ENCODE measurements at regions not wholly inside any gene's neighbourhood (a gene's known extent, or its start where the extent isn't known, plus 50 kb on each side); places are given as distances from the start of the nearest gene placed in this dataset.

DNA sequence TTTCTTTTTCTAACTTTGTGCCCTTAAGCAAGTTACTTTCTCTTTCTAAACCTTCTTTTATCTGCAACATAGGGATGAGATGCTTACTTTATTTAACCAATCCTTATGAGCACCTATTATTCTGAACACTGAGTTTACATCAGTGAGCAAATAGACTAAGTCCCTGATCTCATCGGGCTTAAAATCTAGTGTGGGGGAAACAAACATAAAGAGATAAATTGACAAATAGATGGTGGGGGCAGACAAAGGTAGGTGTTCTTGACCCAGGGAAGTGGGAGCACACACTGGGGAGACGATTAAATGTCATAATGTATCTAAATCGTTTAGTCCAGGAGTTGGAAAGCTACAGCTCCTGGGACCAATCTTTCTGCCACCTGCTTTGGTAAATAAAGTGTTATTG, 129.6 kb downstream of the TFAP2C start:
- Histone ChIP-seq H3K4me1 (ENCODE audit: control insufficient read depth in 1 of 2, insufficient read depth in 2 of 2, low read length in 2 of 2) (no peaks in the 10 kb centered on the region), H3K27me3 (ENCODE audit: low read depth, low read length) (no peaks in the 10 kb centered on the region), H3K9me3 (ENCODE audit: control insufficient read depth in 1 of 2, low read length in 2 of 2) (no peaks in the 10 kb centered on the region), H3K4me3 (ENCODE audit: low read depth in 1 of 2, low read length in 2 of 2) (no peak overlapping the region), H3K27ac (ENCODE audit: low read length) (no peak overlapping the region), H3K36me3 (ENCODE audit: control insufficient read depth in 1 of 2, insufficient read depth in 2 of 2, low read length in 2 of 2) (no peaks in the 10 kb centered on the region)

DNA sequence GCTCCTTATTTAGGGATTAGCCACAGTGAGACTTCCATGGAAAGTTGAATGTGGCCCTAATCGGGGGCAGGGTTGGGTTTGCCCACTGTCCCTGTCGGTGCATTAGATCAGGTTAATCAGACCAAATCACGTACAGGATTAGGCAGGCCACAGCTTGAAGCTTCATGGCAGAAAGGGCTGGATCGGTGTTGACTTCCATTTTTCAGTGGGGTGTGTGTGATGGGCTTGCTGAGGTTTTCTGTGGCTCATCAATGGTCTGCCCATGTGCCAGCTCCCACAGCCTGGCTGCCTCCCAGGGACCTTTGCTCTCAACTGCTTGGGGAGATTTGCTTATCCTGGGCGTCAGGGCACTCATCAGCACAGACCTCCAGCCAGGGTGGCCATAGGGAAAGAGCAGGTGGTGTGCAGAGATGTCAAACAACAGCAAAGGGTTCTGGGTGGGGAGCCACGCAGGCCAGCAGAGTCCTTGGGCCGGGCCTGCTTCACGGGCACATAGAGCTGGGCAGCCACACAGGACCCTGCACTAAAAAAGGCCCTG, 130.7 kb downstream of the TFAP2C start:
- no peaks in the 10 kb centered on the region for H3K9me3 ChIP-seq (ENCODE audit: control insufficient read depth in 1 of 2, low read length in 2 of 2)
- H3K27me3 ChIP-seq (ENCODE audit: low read depth, low read length) = no peaks in the 10 kb centered on the region
- no peak overlapping the region for H3K27ac ChIP-seq (ENCODE audit: low read length)
- no peaks in the 10 kb centered on the region for H3K36me3 ChIP-seq (ENCODE audit: control insufficient read depth in 1 of 2, insufficient read depth in 2 of 2, low read length in 2 of 2)
- H3K4me3 ChIP-seq (ENCODE audit: low read depth in 1 of 2, low read length in 2 of 2) = no peak overlapping the region
- no peaks in the 10 kb centered on the region for H3K4me1 ChIP-seq (ENCODE audit: control insufficient read depth in 1 of 2, insufficient read depth in 2 of 2, low read length in 2 of 2)

DNA sequence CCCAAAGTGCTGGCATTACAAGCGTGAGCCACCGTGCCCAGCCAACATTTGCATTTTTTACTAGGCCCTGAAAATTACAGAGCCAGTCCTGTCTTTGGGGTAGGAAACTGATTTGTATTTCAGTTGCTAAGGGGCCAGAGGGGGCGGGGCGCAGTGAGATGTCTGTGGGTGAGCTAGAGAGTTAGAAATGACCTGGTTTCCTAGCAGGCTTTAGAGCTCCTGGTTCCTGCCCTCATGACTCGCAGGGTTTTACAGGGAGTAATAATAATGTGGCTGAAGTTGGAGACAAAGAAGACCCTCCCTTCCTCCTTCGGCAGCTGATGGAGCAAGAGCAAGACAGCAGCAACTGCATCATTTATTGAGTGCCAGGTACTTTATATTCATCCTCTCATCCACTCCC, 131.5 kb downstream of the TFAP2C start:
- Histone ChIP-seq H3K4me1 (ENCODE audit: control insufficient read depth in 1 of 2, insufficient read depth in 2 of 2, low read length in 2 of 2) (no peaks in the 10 kb centered on the region), H3K36me3 (ENCODE audit: control insufficient read depth in 1 of 2, insufficient read depth in 2 of 2, low read length in 2 of 2) (no peaks in the 10 kb centered on the region), H3K27me3 (ENCODE audit: low read depth, low read length) (no peaks in the 10 kb centered on the region), H3K27ac (ENCODE audit: low read length) (no peak overlapping the region), H3K9me3 (ENCODE audit: control insufficient read depth in 1 of 2, low read length in 2 of 2) (no peaks in the 10 kb centered on the region), H3K4me3 (ENCODE audit: low read depth in 1 of 2, low read length in 2 of 2) (no peak overlapping the region)

DNA sequence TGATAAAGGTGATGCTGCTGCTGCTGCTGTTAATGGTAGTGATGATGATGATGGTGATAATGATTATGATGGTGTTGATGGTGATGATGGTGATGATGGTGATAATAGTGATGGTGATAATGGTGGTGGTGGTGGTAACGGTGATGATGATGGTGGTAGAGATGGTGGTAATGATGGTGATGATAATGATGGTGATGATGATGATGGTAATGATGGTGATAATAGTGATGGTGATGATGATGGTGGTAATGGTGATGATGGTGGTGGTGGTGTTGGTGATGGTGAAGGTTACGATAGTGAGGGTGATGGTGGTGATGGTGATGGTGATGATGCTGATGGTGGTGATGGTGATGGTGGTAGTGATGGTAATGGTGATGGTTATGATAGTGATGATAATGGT, 132.3 kb downstream of the TFAP2C start:
- H3K36me3 ChIP-seq (ENCODE audit: control insufficient read depth in 1 of 2, insufficient read depth in 2 of 2, low read length in 2 of 2) = no peaks in the 10 kb centered on the region
- H3K4me3 ChIP-seq (ENCODE audit: low read depth in 1 of 2, low read length in 2 of 2) = no peak overlapping the region
- no peaks in the 10 kb centered on the region for H3K4me1 ChIP-seq (ENCODE audit: control insufficient read depth in 1 of 2, insufficient read depth in 2 of 2, low read length in 2 of 2)
- no peak overlapping the region for H3K27ac ChIP-seq (ENCODE audit: low read length)
- no peaks in the 10 kb centered on the region for H3K9me3 ChIP-seq (ENCODE audit: control insufficient read depth in 1 of 2, low read length in 2 of 2)
- no peaks in the 10 kb centered on the region for H3K27me3 ChIP-seq (ENCODE audit: low read depth, low read length)

DNA sequence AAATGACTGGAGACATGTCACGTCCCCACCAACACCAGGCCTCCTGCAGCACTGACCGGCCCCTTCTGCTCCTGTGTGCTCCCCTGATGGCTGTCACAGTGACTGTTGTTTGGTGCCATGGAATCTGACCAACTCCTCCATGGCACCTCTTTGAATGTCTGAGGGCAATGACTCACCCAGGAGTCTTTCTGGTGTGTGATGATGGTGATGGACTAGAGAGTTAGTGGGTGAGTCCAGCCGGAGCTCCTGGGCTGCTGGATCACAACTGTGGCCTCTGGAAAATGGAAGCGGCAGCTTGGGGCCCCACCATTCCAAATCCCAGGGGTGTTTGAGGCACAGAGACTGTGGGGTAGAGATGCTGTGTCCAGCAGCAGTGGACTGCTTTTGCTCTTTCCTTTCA, 133.3 kb downstream of the TFAP2C start:
- Histone ChIP-seq H3K4me3 (ENCODE audit: low read depth in 1 of 2, low read length in 2 of 2) (no peak overlapping the region), H3K27me3 (ENCODE audit: low read depth, low read length) (no peaks in the 10 kb centered on the region), H3K27ac (ENCODE audit: low read length) (no peak overlapping the region), H3K4me1 (ENCODE audit: control insufficient read depth in 1 of 2, insufficient read depth in 2 of 2, low read length in 2 of 2) (no peaks in the 10 kb centered on the region), H3K9me3 (ENCODE audit: control insufficient read depth in 1 of 2, low read length in 2 of 2) (no peaks in the 10 kb centered on the region), H3K36me3 (ENCODE audit: control insufficient read depth in 1 of 2, insufficient read depth in 2 of 2, low read length in 2 of 2) (no peaks in the 10 kb centered on the region)

DNA sequence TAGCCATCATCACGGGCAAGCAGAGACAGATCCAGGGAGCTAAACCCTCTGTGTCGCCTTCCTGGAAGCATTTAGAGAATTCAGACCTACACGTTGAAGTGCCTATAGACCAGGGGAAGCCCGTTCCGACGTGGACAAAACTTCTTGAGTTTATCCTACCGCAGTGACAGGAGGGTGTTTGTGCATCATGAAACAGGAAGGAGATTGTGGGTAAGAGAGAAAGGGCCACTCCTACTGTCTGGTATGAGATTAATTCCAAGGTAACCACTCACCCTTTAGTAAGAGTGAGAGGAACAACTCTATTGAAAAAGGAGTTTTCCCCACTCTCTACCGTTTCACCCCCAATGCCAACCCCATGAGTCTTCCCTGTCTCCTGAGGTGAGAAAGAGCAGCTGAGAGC, 133.7 kb downstream of the TFAP2C start:
- no peaks in the 10 kb centered on the region for H3K36me3 ChIP-seq (ENCODE audit: control insufficient read depth in 1 of 2, insufficient read depth in 2 of 2, low read length in 2 of 2)
- H3K4me1 ChIP-seq (ENCODE audit: control insufficient read depth in 1 of 2, insufficient read depth in 2 of 2, low read length in 2 of 2) = no peaks in the 10 kb centered on the region
- H3K27me3 ChIP-seq (ENCODE audit: low read depth, low read length) = no peaks in the 10 kb centered on the region
- no peak overlapping the region for H3K27ac ChIP-seq (ENCODE audit: low read length)
- no peak overlapping the region for H3K4me3 ChIP-seq (ENCODE audit: low read depth in 1 of 2, low read length in 2 of 2)
- H3K9me3 ChIP-seq (ENCODE audit: control insufficient read depth in 1 of 2, low read length in 2 of 2) = no peaks in the 10 kb centered on the region

DNA sequence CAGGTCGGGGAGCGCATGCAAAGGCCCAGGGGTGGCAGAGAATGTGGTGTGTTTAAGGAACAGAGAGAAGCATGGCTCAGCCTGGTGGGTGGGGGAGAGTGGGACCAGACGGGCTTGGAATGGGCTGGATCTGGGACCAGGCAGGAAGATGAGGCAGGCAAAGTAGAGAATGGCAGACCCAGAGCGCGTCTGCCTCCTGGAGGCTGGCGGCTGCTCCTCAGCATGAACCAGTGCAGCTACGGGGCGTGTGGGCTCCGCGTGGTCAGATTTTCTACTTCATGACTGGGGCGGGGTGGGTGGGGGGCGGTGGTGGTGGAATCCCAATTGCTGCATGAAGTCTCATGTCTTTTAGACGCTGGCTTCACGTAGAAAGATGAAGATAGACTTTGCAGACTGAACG, 135.6 kb downstream of the TFAP2C start:
- no peaks in the 10 kb centered on the region for H3K9me3 ChIP-seq (ENCODE audit: control insufficient read depth in 1 of 2, low read length in 2 of 2)

DNA sequence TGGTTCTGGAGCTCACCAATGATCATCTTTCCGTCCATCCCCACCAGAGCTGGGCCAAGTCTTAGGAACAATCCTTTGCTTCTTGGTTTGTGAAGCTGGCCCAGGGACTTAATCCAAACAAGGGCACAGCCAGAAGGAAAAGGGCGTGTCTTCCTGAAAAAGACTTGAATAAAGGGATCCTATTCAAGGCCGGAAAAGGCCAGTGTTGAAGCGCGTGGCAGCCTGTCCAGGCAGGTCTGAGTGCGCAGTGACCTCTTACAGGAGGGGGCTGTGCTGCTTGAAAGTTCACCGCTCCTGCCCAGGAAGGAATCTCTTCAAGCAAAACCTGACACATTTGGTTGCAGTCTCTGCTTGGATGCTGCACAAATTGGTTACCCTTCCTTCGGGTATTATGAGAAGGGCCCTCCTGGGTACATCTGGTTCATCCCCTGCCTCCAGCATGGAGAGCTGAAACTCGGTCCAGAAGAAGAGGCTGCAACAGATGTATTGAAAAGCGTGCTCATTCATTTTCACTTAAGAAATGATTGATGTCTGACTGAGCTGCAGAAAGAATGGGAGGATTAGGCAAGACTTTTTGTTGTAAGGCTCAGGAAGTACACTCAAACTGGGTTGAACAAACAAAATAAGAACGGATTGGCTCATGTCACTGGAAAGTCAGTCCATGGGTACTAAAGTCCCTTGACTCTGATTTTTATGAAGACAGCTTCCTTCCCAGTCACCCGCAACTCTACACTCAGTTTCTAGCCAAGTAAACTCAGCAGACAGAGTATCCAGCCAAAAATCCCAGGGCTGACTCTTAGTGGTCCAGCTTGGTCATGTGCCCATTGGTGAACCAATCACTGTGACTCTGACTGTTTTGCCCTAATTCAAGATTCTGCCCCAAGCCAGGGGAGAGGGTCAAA, 136.3 kb downstream of the TFAP2C start:
- no peak overlapping the region for H3K4me3 ChIP-seq (ENCODE audit: low read depth in 1 of 2, low read length in 2 of 2)

More for the DNA sequence above, 135.6 kb downstream of the TFAP2C start:
- Histone ChIP-seq H3K4me3 (ENCODE audit: low read depth in 1 of 2, low read length in 2 of 2) (no peak overlapping the region), H3K27me3 (ENCODE audit: low read depth, low read length) (no peaks in the 10 kb centered on the region), H3K27ac (ENCODE audit: low read length) (no peak overlapping the region), H3K36me3 (ENCODE audit: control insufficient read depth in 1 of 2, insufficient read depth in 2 of 2, low read length in 2 of 2) (no peaks in the 10 kb centered on the region), H3K4me1 (ENCODE audit: control insufficient read depth in 1 of 2, insufficient read depth in 2 of 2, low read length in 2 of 2) (no peaks in the 10 kb centered on the region)

DNA sequence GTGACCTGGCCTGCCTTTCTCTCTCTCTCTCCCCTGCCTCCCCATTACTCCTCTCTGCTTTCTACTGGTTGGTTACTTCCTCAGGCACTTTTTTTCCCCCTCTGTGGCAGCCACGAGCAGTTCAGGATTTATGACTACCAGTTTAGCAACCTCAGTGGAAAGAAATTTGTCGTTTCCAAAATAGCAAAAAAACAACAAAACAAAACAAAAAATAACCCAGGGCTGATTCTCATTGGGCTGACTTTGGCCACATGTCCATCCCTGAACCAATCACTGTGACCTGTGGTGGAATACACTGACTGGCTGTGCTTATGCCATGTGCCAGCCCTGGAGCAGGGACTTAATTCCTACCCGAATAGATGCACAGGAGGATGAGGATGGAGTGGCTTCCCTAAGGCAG, 137.4 kb downstream of the TFAP2C start:
- Histone ChIP-seq H3K27ac (ENCODE audit: low read length) (no peak overlapping the region), H3K4me3 (ENCODE audit: low read depth in 1 of 2, low read length in 2 of 2) (no peak overlapping the region), H3K36me3 (ENCODE audit: control insufficient read depth in 1 of 2, insufficient read depth in 2 of 2, low read length in 2 of 2) (no peaks in the 10 kb centered on the region)

More for the DNA sequence above, 136.3 kb downstream of the TFAP2C start:
- Histone ChIP-seq H3K27ac (ENCODE audit: low read length) (no peak overlapping the region), H3K4me1 (ENCODE audit: control insufficient read depth in 1 of 2, insufficient read depth in 2 of 2, low read length in 2 of 2) (no peaks in the 10 kb centered on the region), H3K9me3 (ENCODE audit: control insufficient read depth in 1 of 2, low read length in 2 of 2) (no peaks in the 10 kb centered on the region), H3K27me3 (ENCODE audit: low read depth, low read length) (no peaks in the 10 kb centered on the region), H3K36me3 (ENCODE audit: control insufficient read depth in 1 of 2, insufficient read depth in 2 of 2, low read length in 2 of 2) (no peaks in the 10 kb centered on the region)

DNA sequence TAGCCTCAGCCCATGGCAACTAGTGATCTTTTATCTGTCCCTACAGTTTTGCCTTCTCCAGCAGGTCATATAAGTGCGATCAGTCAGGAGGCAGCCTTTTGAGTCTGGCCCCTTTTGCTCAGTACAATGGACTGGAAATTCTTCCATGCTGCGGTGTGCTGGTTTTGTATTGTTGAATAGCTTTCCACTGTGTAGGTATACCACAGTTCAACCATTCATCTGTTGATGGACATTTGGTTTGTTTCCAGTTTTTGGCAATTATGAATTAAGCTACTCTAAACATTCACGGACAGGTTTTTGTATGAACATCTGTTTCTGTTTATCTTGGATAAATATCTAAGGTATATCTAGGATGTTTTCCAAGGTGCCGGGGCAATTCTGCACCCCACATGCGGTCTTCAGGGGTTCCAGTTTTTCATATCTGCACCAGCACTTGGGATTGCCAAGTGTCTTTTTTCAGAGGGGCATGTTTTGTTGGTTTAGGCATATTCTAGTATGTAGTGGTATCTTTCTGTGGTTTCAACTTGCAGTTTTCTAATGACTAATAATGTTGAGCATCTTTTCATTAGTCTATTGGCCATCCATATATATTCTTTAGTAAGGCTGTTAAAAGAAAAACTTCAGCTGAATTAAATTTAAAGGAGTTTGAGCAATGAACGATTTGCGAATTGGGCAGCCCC, 141.0 kb downstream of the TFAP2C start:
- H3K4me3 ChIP-seq (ENCODE audit: low read depth in 1 of 2, low read length in 2 of 2) = no peak overlapping the region
- no peaks in the 10 kb centered on the region for H3K4me1 ChIP-seq (ENCODE audit: control insufficient read depth in 1 of 2, insufficient read depth in 2 of 2, low read length in 2 of 2)
- no peaks in the 10 kb centered on the region for H3K9me3 ChIP-seq (ENCODE audit: control insufficient read depth in 1 of 2, low read length in 2 of 2)
- H3K27me3 ChIP-seq (ENCODE audit: low read depth, low read length) = no peaks in the 10 kb centered on the region
- H3K27ac ChIP-seq (ENCODE audit: low read length) = no peak overlapping the region
- no peaks in the 10 kb centered on the region for H3K36me3 ChIP-seq (ENCODE audit: control insufficient read depth in 1 of 2, insufficient read depth in 2 of 2, low read length in 2 of 2)

More for the DNA sequence above, 137.4 kb downstream of the TFAP2C start:
- Histone ChIP-seq H3K9me3 (ENCODE audit: control insufficient read depth in 1 of 2, low read length in 2 of 2) (no peaks in the 10 kb centered on the region), H3K4me1 (ENCODE audit: control insufficient read depth in 1 of 2, insufficient read depth in 2 of 2, low read length in 2 of 2) (no peaks in the 10 kb centered on the region), H3K27me3 (ENCODE audit: low read depth, low read length) (no peaks in the 10 kb centered on the region)

DNA sequence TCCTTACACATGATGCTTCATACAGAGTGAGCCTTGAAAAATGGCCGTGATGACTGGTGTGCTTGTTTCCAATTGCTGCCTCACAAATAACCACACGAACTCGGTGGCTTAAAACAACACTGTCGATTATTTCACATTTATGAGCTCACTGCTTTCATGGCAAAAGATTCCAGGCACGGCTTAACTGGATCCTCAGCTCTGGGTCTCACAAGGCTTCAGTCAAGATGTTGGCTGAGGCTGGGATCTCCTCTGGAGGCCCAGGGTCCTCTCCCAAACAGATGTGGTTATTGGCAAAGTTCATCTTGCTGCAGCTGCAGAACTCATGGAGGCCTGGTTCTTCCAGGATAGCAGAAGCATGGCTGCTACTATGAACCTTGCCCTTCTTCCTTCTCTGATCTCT, 144.6 kb downstream of the TFAP2C start:
- Histone ChIP-seq H3K36me3 (ENCODE audit: control insufficient read depth in 1 of 2, insufficient read depth in 2 of 2, low read length in 2 of 2) (no peaks in the 10 kb centered on the region), H3K9me3 (ENCODE audit: control insufficient read depth in 1 of 2, low read length in 2 of 2) (no peaks in the 10 kb centered on the region), H3K27me3 (ENCODE audit: low read depth, low read length) (no peaks in the 10 kb centered on the region), H3K27ac (ENCODE audit: low read length) (no peak overlapping the region), H3K4me3 (ENCODE audit: low read depth in 1 of 2, low read length in 2 of 2) (no peak overlapping the region), H3K4me1 (ENCODE audit: control insufficient read depth in 1 of 2, insufficient read depth in 2 of 2, low read length in 2 of 2) (peaks cover 0 to 4% of the 10 kb centered on the region in 2 donors)

All from muscle layer of duodenum (tissue), 2 donors.